ENCODE measurements at regions not wholly inside any gene's neighbourhood (a gene's known extent, or its start where the extent isn't known, plus 50 kb on each side); places are given as distances from the start of the nearest gene placed in this dataset.

GRCh38 chr9:708182-708550, 133.3 kb upstream of the DMRT1 start:
- no peak for ATAC-seq
- TF ChIP-seq, protein P1, sequence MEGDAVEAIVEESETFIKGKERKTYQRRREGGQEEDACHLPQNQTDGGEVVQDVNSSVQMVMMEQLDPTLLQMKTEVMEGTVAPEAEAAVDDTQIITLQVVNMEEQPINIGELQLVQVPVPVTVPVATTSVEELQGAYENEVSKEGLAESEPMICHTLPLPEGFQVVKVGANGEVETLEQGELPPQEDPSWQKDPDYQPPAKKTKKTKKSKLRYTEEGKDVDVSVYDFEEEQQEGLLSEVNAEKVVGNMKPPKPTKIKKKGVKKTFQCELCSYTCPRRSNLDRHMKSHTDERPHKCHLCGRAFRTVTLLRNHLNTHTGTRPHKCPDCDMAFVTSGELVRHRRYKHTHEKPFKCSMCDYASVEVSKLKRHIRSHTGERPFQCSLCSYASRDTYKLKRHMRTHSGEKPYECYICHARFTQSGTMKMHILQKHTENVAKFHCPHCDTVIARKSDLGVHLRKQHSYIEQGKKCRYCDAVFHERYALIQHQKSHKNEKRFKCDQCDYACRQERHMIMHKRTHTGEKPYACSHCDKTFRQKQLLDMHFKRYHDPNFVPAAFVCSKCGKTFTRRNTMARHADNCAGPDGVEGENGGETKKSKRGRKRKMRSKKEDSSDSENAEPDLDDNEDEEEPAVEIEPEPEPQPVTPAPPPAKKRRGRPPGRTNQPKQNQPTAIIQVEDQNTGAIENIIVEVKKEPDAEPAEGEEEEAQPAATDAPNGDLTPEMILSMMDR (IDR thresholded peaks at IDR 0.05), result no peak
- no peaks in the 10 kb centered on the region for H3K27me3 ChIP-seq (ENCODE audit: low read depth)
- peaks cover 40% of the 10 kb centered on the region for H3K4me1 ChIP-seq
- H3K36me3 ChIP-seq, result peaks cover 23% of the 10 kb centered on the region
- no peaks in the 10 kb centered on the region for H3K9me3 ChIP-seq
- peak overlapping the region; percentile 9 for H3K27ac ChIP-seq
- intact Hi-C loops (cut with DNase I), result no loop called here
- DNase-seq, result no peak
- peak overlapping the region; percentile 34 for H3K4me3 ChIP-seq

- H3K9me3 ChIP-seq, result no peaks in the 10 kb centered on the region
- peak overlapping the region; percentile 9 for H3K27ac ChIP-seq
- ATAC-seq (peak; percentile 33 to 61), DNase-seq (no peak)
- TF ChIP-seq, protein P1 (IDR thresholded peaks at IDR 0.05), result no peak
- intact Hi-C loops (cut with DNase I), result no loop called here
- no peaks in the 10 kb centered on the region for H3K27me3 ChIP-seq (ENCODE audit: low read depth)
- peaks cover 23% of the 10 kb centered on the region for H3K36me3 ChIP-seq
- peak overlapping the region; percentile 34 for H3K4me3 ChIP-seq
- H3K4me1 ChIP-seq, result peaks cover 40% of the 10 kb centered on the region
These were observed 132.7 kb upstream of the DMRT1 start for GRCh38 chr9:708551-709432.

GRCh38 chr9:710951-711745, 130.3 kb upstream of the DMRT1 start:
- Histone ChIP-seq H3K27ac (no peak overlapping the region), H3K4me1 (peaks cover 54% of the 10 kb centered on the region), H3K27me3 (ENCODE audit: low read depth) (no peaks in the 10 kb centered on the region), H3K36me3 (peaks cover 23% of the 10 kb centered on the region), H3K9me3 (no peaks in the 10 kb centered on the region), H3K4me3 (no peak overlapping the region)
- ATAC-seq (no peak), DNase-seq (no peak)
- intact Hi-C loops (cut with DNase I), result no loop called here
- TF ChIP-seq, protein P1 (IDR thresholded peaks at IDR 0.05), result no peak

DNA sequence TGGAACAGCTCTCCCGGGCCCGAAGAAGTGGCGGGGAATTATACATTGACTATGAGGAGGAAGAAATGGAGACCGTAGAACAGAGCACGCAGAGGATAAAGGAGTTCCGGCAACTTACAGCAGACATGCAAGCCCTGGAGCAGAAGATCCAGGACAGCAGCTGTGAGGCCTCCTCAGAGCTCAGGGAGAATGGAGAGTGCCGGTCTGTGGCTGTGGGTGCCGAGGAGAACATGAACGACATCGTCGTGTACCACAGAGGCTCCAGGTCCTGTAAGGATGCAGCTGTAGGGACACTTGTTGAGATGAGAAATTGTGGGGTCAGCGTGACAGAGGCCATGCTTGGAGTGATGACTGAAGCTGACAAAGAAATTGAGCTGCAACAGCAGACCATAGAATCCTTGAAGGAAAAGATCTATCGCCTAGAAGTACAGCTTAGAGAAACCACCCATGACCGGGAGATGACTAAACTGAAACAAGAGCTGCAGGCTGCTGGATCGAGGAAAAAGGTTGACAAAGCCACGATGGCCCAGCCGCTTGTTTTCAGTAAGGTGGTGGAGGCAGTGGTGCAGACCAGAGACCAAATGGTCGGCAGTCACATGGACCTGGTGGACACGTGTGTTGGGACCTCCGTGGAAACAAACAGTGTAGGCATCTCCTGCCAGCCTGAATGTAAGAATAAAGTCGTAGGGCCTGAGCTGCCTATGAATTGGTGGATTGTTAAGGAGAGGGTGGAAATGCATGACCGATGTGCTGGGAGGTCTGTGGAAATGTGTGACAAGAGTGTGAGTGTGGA, 129.5 kb upstream of the DMRT1 start:
- no peaks in the 10 kb centered on the region for H3K27me3 ChIP-seq (ENCODE audit: low read depth)
- intact Hi-C loops (cut with DNase I), result no loop called here
- TF ChIP-seq, protein P1 (IDR thresholded peaks at IDR 0.05), result no peak
- DNase-seq, result no peak
- ATAC-seq, result no peak
- H3K36me3 ChIP-seq, result peaks cover 23% of the 10 kb centered on the region
- H3K4me1 ChIP-seq, result peaks cover 46% of the 10 kb centered on the region
- H3K4me3 ChIP-seq, result no peak overlapping the region
- no peaks in the 10 kb centered on the region for H3K9me3 ChIP-seq
- H3K27ac ChIP-seq, result no peak overlapping the region

DNA sequence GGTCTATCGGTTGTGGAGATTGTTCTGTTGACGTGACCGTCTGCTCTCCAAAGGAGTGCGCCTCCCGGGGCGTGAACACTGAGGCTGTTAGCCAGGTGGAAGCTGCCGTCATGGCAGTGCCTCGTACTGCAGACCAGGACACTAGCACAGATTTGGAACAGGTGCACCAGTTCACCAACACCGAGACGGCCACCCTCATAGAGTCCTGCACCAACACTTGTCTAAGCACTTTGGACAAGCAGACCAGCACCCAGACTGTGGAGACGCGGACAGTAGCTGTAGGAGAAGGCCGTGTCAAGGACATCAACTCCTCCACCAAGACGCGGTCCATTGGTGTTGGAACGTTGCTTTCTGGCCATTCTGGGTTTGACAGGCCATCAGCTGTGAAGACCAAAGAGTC, 128.9 kb upstream of the DMRT1 start:
- Histone ChIP-seq H3K27me3 (ENCODE audit: low read depth) (no peaks in the 10 kb centered on the region), H3K27ac (no peak overlapping the region), H3K4me3 (no peak overlapping the region), H3K9me3 (no peaks in the 10 kb centered on the region), H3K4me1 (peaks cover 43% of the 10 kb centered on the region), H3K36me3 (peaks cover 23% of the 10 kb centered on the region)
- DNase-seq (no peak), ATAC-seq (no peak)
- TF ChIP-seq, protein P1 (IDR thresholded peaks at IDR 0.05), result no peak
- intact Hi-C loops (cut with DNase I), result no loop called here

Data from lower lobe of right lung (tissue), 2 donors.